K562 (cell line): ENCODE measurements at regions not wholly inside any gene's neighbourhood (a gene's known extent, or its start where the extent isn't known, plus 50 kb on each side); places are given as distances from the start of the nearest gene placed in this dataset.

Source experiments
- microRNA-seq: library from miRNA; unstranded; fragments of <30 nt; microRNA quantifications from one replicate; pipeline ENCODE4, GENCODE V29; 2018; ENCODE audit warnings: borderline microRNAs expressed
- small RNA-seq: library from RNA; depleted of rRNA; stranded (forward); fragments of <200 nt; gene quantifications from one replicate; pipeline ENCODE3, GENCODE V24; 2014

Small RNA genes lying in the stretch of these regions (microRNA-seq; reads per million reads assigned to microRNA genes)
- 4.1 reads per million, percentile 42 among the genes with 10 or more reads in this experiment for gene MIR4719

Small RNA genes lying in the stretch of these regions (small RNA-seq; reads per million reads assigned to genes)
- gene MIR4719: 0.11 reads per million
